ENCODE measurements at regions not wholly inside any gene's neighbourhood (a gene's known extent, or its start where the extent isn't known, plus 50 kb on each side); places are given as distances from the start of the nearest gene placed in this dataset.
"Not testable (repeated sequence)": the region's sequence is repeated elsewhere in the genome, so short reads cannot be mapped to it uniquely, and the experiment has no call there.

- DNase-seq (ENCODE audit: insufficient read length) (no peak), FAIRE-seq (no peak)
- no peak for TF ChIP-seq TAF1 (IDR thresholded peaks at IDR 0.05; ENCODE audit: borderline replicate concordance, low read depth, low read length)
Measured at GRCh38 chr1:90361026-90361425, 356.1 kb downstream of the BARHL2 start.

DNA sequence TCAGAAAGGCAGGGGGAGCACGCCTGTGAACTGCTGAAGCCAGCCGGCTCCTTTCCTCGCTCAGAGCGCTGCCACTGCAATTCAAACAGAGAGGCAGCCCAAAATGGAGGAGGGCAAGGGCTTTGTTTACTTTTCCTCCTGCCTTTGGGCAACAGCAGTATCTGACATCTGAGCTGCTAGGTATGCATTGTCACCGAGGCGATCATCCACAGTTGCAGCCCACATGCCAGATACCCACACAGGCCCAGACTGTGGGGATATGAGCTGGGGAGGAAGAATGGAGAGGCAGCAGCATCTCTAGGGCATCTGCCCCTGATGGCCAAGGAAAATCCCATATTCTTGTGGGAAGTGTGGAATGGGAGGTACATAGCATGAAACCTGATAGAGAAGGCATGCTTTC is 357.1 kb downstream of the BARHL2 start:
- DNase-seq (ENCODE audit: insufficient read length) (no peak), FAIRE-seq (no peak)
- TF ChIP-seq POLR2AphosphoS5 (IDR thresholded peaks at IDR 0.05; ENCODE audit: low read depth, low read length) (no peak), POLR2A (IDR thresholded peaks at IDR 0.05; ENCODE audit: low read depth, low read length) (no peak), TAF1 (IDR thresholded peaks at IDR 0.05; ENCODE audit: borderline replicate concordance, low read depth, low read length) (no peak)

- DNase-seq (ENCODE audit: insufficient read length) (no peak), FAIRE-seq (no peak)
- TF ChIP-seq TAF1 (IDR thresholded peaks at IDR 0.05; ENCODE audit: borderline replicate concordance, low read depth, low read length) = no peak
- TF ChIP-seq POLR2AphosphoS5 (IDR thresholded peaks at IDR 0.05; ENCODE audit: low read depth, low read length) = no peak
- TF ChIP-seq POLR2A (IDR thresholded peaks at IDR 0.05; ENCODE audit: low read depth, low read length) = no peak
Measured at GRCh38 chr1:90358448-90358847, 358.7 kb downstream of the BARHL2 start.

DNA sequence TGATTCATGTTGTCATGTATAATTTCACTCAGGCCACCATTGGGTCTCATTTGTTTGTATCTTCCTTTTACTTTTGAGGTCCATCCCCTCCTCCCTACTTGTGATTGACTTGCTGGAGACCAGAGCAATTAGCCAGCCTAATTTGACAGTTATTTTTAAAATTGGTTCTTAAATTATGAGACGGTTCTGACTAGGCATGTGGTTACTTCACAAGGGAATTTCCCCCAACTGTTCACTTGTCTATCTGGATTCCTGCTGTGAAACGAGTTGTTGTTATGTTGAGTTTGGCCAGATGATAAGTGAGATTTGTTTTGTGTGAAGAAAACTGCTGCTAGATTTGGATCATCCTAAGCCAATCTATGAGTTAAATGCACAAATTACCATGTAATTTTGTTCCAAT is 359.1 kb downstream of the BARHL2 start:
- no peak for TF ChIP-seq TAF1 (IDR thresholded peaks at IDR 0.05; ENCODE audit: borderline replicate concordance, low read depth, low read length)
- no peak for TF ChIP-seq POLR2A (IDR thresholded peaks at IDR 0.05; ENCODE audit: low read depth, low read length)
- TF ChIP-seq POLR2AphosphoS5 (IDR thresholded peaks at IDR 0.05; ENCODE audit: low read depth, low read length) = no peak
- FAIRE-seq (no peak), DNase-seq (ENCODE audit: insufficient read length) (no peak)

DNA sequence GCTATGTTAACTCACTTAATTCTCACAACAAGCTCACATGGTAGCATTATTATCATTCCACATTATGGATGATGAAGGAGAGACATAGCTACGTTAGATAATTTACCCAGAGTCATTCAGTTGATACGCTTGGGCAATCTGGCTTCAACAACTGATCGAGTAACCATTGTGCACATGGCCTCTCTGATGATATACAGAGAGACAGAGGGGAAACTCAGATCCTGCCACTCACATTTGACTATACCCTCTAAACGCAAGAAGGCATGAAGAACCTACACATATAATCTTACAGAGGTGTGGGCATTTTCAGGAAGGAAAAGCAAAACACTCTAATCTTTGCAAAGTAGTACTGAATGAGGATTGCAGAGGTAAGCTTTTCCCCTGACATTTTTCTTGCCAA is 360.1 kb downstream of the BARHL2 start:
- DNase-seq (ENCODE audit: insufficient read length) (no peak), FAIRE-seq (no peak)
- TF ChIP-seq TAF1 (IDR thresholded peaks at IDR 0.05; ENCODE audit: borderline replicate concordance, low read depth, low read length) (no peak), POLR2AphosphoS5 (IDR thresholded peaks at IDR 0.05; ENCODE audit: low read depth, low read length) (no peak), POLR2A (IDR thresholded peaks at IDR 0.05; ENCODE audit: low read depth, low read length) (no peak)

- FAIRE-seq (no peak), DNase-seq (ENCODE audit: insufficient read length) (no peak)
- TF ChIP-seq TAF1 (IDR thresholded peaks at IDR 0.05; ENCODE audit: borderline replicate concordance, low read depth, low read length) (no peak), POLR2A (IDR thresholded peaks at IDR 0.05; ENCODE audit: low read depth, low read length) (no peak), POLR2AphosphoS5 (IDR thresholded peaks at IDR 0.05; ENCODE audit: low read depth, low read length) (no peak)
Measured at GRCh38 chr1:90356101-90356500, 361.0 kb downstream of the BARHL2 start.

- DNase-seq (ENCODE audit: insufficient read length) = no peak
- TF ChIP-seq TAF1 (IDR thresholded peaks at IDR 0.05; ENCODE audit: borderline replicate concordance, low read depth, low read length) (no peak), POLR2A (IDR thresholded peaks at IDR 0.05; ENCODE audit: low read depth, low read length) (no peak), POLR2AphosphoS5 (IDR thresholded peaks at IDR 0.05; ENCODE audit: low read depth, low read length) (no peak)
- FAIRE-seq = no peak
Measured at GRCh38 chr1:90354704-90355103, 359.8 kb downstream of the ZNF326 start.

DNA sequence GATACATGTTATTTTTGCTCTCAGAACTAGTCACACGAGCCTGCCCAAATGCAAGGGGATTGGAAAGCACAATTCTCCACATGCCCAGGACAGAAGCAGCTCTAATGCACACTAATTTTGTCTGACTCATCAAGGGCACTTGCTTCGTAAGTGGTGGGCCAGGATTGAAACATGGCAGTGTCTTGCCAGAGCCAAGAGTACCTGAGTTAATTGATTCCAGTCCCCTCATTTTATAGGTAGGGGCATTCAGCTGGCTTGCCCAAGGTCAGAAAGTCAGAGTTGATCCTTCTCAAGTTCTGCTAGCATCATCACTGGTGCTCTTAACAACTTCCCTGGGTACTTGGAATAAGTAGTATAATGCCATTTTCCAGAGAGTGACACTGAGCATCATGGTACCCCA is 356.1 kb downstream of the ZNF326 start:
- DNase-seq (ENCODE audit: insufficient read length) (no peak), FAIRE-seq (no peak)
- no peak for TF ChIP-seq POLR2A (IDR thresholded peaks at IDR 0.05; ENCODE audit: low read depth, low read length)
- TF ChIP-seq TAF1 (IDR thresholded peaks at IDR 0.05; ENCODE audit: borderline replicate concordance, low read depth, low read length) = no peak
- TF ChIP-seq POLR2AphosphoS5 (IDR thresholded peaks at IDR 0.05; ENCODE audit: low read depth, low read length) = no peak

GRCh38 chr1:90349510-90349909 is 354.6 kb downstream of the ZNF326 start:
- DNase-seq (ENCODE audit: insufficient read length) = no peak
- FAIRE-seq = no peak
- TF ChIP-seq POLR2AphosphoS5 (IDR thresholded peaks at IDR 0.05; ENCODE audit: low read depth, low read length) (no peak), POLR2A (IDR thresholded peaks at IDR 0.05; ENCODE audit: low read depth, low read length) (no peak), TAF1 (IDR thresholded peaks at IDR 0.05; ENCODE audit: borderline replicate concordance, low read depth, low read length) (no peak)

DNA sequence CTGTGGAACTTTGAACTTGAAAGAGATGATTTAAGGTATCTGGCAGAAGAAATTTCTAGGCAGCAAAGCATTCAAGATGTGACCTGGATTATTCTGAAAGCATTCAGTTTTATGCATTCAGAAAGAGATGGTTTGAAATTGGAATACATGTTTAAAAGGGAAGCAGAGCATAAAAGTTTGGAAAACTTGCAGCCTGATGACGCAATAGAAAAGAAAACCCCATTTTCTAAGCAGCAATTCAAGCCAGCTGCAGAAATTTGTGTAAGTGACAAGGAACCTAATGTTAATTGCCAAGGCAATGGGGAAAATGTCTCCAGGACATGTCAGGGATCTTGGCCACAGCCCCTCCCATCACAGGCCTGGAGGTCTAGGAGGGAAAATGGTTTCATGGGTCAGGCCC is 354.0 kb downstream of the ZNF326 start:
- DNase-seq (ENCODE audit: insufficient read length) (no peak), FAIRE-seq (no peak)
- TF ChIP-seq POLR2A (IDR thresholded peaks at IDR 0.05; ENCODE audit: low read depth, low read length) = no peak
- TF ChIP-seq POLR2AphosphoS5 (IDR thresholded peaks at IDR 0.05; ENCODE audit: low read depth, low read length) = no peak
- no peak for TF ChIP-seq TAF1 (IDR thresholded peaks at IDR 0.05; ENCODE audit: borderline replicate concordance, low read depth, low read length)

DNA sequence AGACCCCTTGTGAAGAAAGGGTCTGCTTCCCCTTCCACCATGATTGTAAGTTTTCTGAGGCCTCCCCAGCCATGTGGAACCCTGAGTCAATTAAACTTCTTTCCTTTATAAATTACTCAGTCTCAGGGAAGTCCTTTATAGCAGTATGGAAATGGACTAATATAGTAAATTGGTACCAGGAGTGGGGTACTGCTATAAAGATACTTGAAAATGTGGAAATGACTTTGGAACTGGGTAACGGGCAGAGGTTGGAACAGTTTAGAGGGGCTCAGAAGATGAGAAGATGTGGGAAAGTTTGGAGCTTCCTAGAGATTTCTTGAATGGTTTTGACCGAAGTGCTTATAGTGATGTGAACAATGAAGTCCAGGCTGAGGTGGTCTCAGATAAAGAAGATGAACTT is 353.5 kb downstream of the ZNF326 start:
- DNase-seq (ENCODE audit: insufficient read length) = not testable (repeated sequence)

DNA sequence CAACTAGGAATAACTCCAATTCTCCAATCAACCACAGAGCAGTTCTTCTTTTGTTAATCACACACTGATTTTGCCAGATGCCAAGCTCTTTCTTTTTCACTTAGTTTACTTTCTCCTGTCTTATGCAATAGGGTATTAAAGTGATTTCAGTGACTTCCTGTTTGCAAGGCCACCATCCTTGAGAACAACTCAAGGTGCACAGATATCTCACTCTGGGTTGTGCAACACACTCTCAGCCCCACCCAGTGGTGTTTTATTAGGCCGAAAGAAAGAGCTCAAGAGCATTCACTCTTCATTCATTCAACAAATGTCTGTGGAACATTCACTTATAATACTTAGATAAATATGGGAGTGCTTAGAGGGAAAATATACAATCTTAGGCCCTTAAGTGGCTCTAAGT is 352.5 kb downstream of the ZNF326 start:
- no peak for FAIRE-seq
- DNase-seq (ENCODE audit: insufficient read length) = no peak

More for the DNA sequence above, 353.5 kb downstream of the ZNF326 start:
- FAIRE-seq = not testable (repeated sequence)

GRCh38 chr1:90346757-90347156 is 351.8 kb downstream of the ZNF326 start:
- no peak for DNase-seq (ENCODE audit: insufficient read length)
- TF ChIP-seq POLR2AphosphoS5 (IDR thresholded peaks at IDR 0.05; ENCODE audit: low read depth, low read length) (no peak), POLR2A (IDR thresholded peaks at IDR 0.05; ENCODE audit: low read depth, low read length) (no peak)
- FAIRE-seq = no peak

More for the DNA sequence above, 352.5 kb downstream of the ZNF326 start:
- TF ChIP-seq TAF1 (IDR thresholded peaks at IDR 0.05; ENCODE audit: borderline replicate concordance, low read depth, low read length) = no peak
- no peak for TF ChIP-seq POLR2A (IDR thresholded peaks at IDR 0.05; ENCODE audit: low read depth, low read length)
- no peak for TF ChIP-seq POLR2AphosphoS5 (IDR thresholded peaks at IDR 0.05; ENCODE audit: low read depth, low read length)

Measured in GM12892 (cell line).